ENCODE measurements at regions not wholly inside any gene's neighbourhood (a gene's known extent, or its start where the extent isn't known, plus 50 kb on each side); places are given as distances from the start of the nearest gene placed in this dataset.

DNA sequence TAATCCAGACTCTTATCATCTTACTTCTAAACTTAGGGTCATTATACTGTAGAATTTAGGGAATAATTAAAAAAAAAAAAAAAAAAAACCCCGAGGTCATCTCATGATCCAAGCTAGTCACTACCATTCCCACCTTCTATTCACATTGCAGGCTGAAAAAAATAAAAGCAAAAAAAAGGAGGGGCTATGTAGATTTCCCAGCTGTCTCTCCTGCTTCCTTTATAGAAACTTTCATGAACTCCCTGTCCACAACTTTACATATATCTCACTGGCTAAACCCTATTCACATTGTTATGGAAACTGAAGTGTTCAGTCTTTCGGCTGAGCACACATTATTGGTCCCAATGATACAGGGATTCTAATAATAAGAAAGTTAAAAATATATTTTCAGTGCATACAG lies 156.2 kb upstream of the TP63 start:
- TF ChIP-seq EZH2 (IDR thresholded peaks at IDR 0.05; ENCODE audit: borderline replicate concordance, low read depth, low read length, severe bottlenecking) = no peak
- TF ChIP-seq, protein P1, sequence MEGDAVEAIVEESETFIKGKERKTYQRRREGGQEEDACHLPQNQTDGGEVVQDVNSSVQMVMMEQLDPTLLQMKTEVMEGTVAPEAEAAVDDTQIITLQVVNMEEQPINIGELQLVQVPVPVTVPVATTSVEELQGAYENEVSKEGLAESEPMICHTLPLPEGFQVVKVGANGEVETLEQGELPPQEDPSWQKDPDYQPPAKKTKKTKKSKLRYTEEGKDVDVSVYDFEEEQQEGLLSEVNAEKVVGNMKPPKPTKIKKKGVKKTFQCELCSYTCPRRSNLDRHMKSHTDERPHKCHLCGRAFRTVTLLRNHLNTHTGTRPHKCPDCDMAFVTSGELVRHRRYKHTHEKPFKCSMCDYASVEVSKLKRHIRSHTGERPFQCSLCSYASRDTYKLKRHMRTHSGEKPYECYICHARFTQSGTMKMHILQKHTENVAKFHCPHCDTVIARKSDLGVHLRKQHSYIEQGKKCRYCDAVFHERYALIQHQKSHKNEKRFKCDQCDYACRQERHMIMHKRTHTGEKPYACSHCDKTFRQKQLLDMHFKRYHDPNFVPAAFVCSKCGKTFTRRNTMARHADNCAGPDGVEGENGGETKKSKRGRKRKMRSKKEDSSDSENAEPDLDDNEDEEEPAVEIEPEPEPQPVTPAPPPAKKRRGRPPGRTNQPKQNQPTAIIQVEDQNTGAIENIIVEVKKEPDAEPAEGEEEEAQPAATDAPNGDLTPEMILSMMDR (IDR thresholded peaks at IDR 0.05; ENCODE audit: borderline replicate concordance, extremely low read depth, low read length, poor library complexity, severe bottlenecking) = no peak

All from DND-41 (cell line).